Liver (tissue), 8 donors: ENCODE measurements at regions not wholly inside any gene's neighbourhood (a gene's known extent, or its start where the extent isn't known, plus 50 kb on each side); places are given as distances from the start of the nearest gene placed in this dataset.

ENCODE experiments used
- DNase-seq: peaks from one replicate; pipeline ENCODE4 v3.0.0-alpha.2; 2017; ENCODE audit warnings: low spot score
- H3K27ac ChIP-seq, 2 donors: one replicate each; pipeline ENCODE4 v1.7.0; 2013; ENCODE audit warnings: inconsistent platforms in 2 of 2, low read length in 2 of 2, control low read depth in 1 of 2, low read depth in 1 of 2, mild to moderate bottlenecking in 1 of 2
- H3K27me3 ChIP-seq, 4 donors: one replicate each; pipeline versions ENCODE4 v1.6.1 to v1.7.0; 2013; ENCODE audit warnings: low read length in 3 of 4, inconsistent platforms in 1 of 4, mild to moderate bottlenecking in 1 of 4, moderate library complexity in 1 of 4; ENCODE audit not compliant: control insufficient read depth in 4 of 4, insufficient read depth in 4 of 4
- H3K36me3 ChIP-seq, 4 donors: one replicate each; pipeline versions ENCODE4 v1.6.1 to v1.7.0; 2013; ENCODE audit warnings: low read length in 3 of 4, mild to moderate bottlenecking in 3 of 4, low read depth in 1 of 4, moderate library complexity in 1 of 4; ENCODE audit not compliant: control insufficient read depth in 4 of 4, insufficient read depth in 3 of 4
- H3K4me1 ChIP-seq, 4 donors: one replicate each; pipeline versions ENCODE4 v1.6.1 to v1.7.0; 2013; ENCODE audit warnings: low read length in 3 of 4, mild to moderate bottlenecking in 3 of 4, moderate library complexity in 1 of 4; ENCODE audit not compliant: control insufficient read depth in 4 of 4, insufficient read depth in 4 of 4
- H3K4me3 ChIP-seq, 3 donors: one replicate each; pipeline versions ENCODE4 v1.6.1 to v1.7.0; 2013; ENCODE audit warnings: low read length in 3 of 3, control low read depth in 1 of 3, low read depth in 1 of 3, mild to moderate bottlenecking in 1 of 3
- H3K9ac ChIP-seq, 2 donors: one replicate each; pipeline ENCODE4 v1.7.0; 2013; ENCODE audit warnings: low read length in 2 of 2, mild to moderate bottlenecking in 2 of 2, moderate library complexity in 2 of 2, control low read depth in 1 of 2, low read depth in 1 of 2
- H3K9me3 ChIP-seq, 4 donors: one replicate each; pipeline versions ENCODE4 v1.6.1 to v1.7.0; 2013; ENCODE audit warnings: low read length in 3 of 4; ENCODE audit not compliant: control insufficient read depth in 4 of 4
- ATF3 ChIP-seq: IDR thresholded peaks from 2 replicates; pipeline ENCODE4 v1.6.1; 2016; ENCODE audit warnings: antibody characterized with exemption
- CTCF ChIP-seq: fragments of 150-350 bp; IDR thresholded peaks from 2 replicates; pipeline ENCODE4 v1.5.1; 2017; ENCODE audit warnings: improper control_type of control experiment, low read depth, low read length; ENCODE audit not compliant: missing input control
- EGR1 ChIP-seq, 2 donors: IDR thresholded peaks; 2 replicates each; pipeline ENCODE4 v1.6.1; 2016 to 2018; ENCODE audit warnings: antibody characterized with exemption in 2 of 2, low read depth in 2 of 2
- FOXA1 ChIP-seq: IDR thresholded peaks from 2 replicates; pipeline ENCODE4 v1.6.1; 2016; ENCODE audit warnings: antibody characterized with exemption
- FOXA2 ChIP-seq: IDR thresholded peaks from 2 replicates; pipeline ENCODE4 v1.6.1; 2016; ENCODE audit warnings: antibody characterized with exemption
- GABPA ChIP-seq, 2 donors: IDR thresholded peaks in 1 of 2; conservative IDR thresholded peaks in 1 of 2; 2 replicates each; pipeline ENCODE4 v1.6.1; 2016; ENCODE audit warnings: antibody characterized with exemption in 2 of 2, mild to moderate bottlenecking in 1 of 2, moderate library complexity in 1 of 2
- HNF4G ChIP-seq: IDR thresholded peaks from 2 replicates; pipeline ENCODE4 v1.6.1; 2016; ENCODE audit warnings: antibody characterized with exemption
- JUND ChIP-seq, 2 donors: IDR thresholded peaks; 2 replicates each; pipeline ENCODE4 v1.6.1; 2016; ENCODE audit warnings: antibody characterized with exemption in 2 of 2
- MAX ChIP-seq: IDR thresholded peaks from 2 replicates; pipeline ENCODE4 v1.6.1; 2016; ENCODE audit warnings: antibody characterized with exemption
- NR2F2 ChIP-seq: IDR thresholded peaks from 2 replicates; pipeline ENCODE4 v1.6.1; 2016; ENCODE audit warnings: antibody characterized with exemption
- RAD21 ChIP-seq, 2 donors: IDR thresholded peaks; 2 replicates each; pipeline ENCODE4 v1.6.1; 2016; ENCODE audit warnings: antibody characterized with exemption in 2 of 2, mild to moderate bottlenecking in 2 of 2
- REST ChIP-seq: IDR thresholded peaks from 2 replicates; pipeline ENCODE4 v1.6.1; 2016; ENCODE audit warnings: antibody characterized with exemption, mild to moderate bottlenecking
- RXRA ChIP-seq, 2 donors: IDR thresholded peaks; 2 replicates each; pipeline ENCODE4 v1.6.1; 2017 to 2018; ENCODE audit warnings: antibody characterized with exemption in 2 of 2, mild to moderate bottlenecking in 1 of 2
- SP1 ChIP-seq: IDR thresholded peaks from 2 replicates; pipeline ENCODE4 v1.6.1; 2018; ENCODE audit warnings: antibody characterized with exemption, mild to moderate bottlenecking
- TAF1 ChIP-seq: conservative IDR thresholded peaks from 2 replicates; pipeline ENCODE4 v1.6.1; 2016; ENCODE audit warnings: antibody characterized with exemption, mild to moderate bottlenecking
- YY1 ChIP-seq: IDR thresholded peaks from 2 replicates; pipeline ENCODE4 v1.6.1; 2016; ENCODE audit warnings: antibody characterized with exemption, mild to moderate bottlenecking
- ZBTB33 ChIP-seq: IDR thresholded peaks from 2 replicates; pipeline ENCODE4 v1.6.1; 2016; ENCODE audit warnings: antibody characterized with exemption
- WGBS: extraction: QIAGEN DNeasy Blood & Tissue Kit; methylation state at CpG from one replicate; pipeline ENCODE4 v1.1.7; 2013; 5-methylcytosine and 5-hydroxymethylcytosine counted together
- donor health status: healthy.
- donor health status: healthy.
- donor health status: healthy.
- donor health status: healthy.
- donor health status: healthy.

- Histone ChIP-seq H3K27ac (no peak overlapping the region), H3K27me3 (no peaks in the 10 kb centered on the region), H3K4me1 (no peaks in the 10 kb centered on the region), H3K4me3 (no peak overlapping the region), H3K9me3 (no peaks in the 10 kb centered on the region), H3K36me3 (no peaks in the 10 kb centered on the region), H3K9ac (no peak overlapping the region)
- TF ChIP-seq FOXA1, result no peak
- no peak for TF ChIP-seq ZBTB33
- no peak for TF ChIP-seq JUND (IDR thresholded peaks at IDR 0.05)
- no peak for TF ChIP-seq NR2F2
- TF ChIP-seq YY1, result no peak
- TF ChIP-seq HNF4G, result no peak
- TF ChIP-seq TAF1, result no peak
- TF ChIP-seq CTCF, result no peak
- no peak for TF ChIP-seq GABPA (IDR thresholded peaks at IDR 0.05 in 1 of 2, conservative IDR thresholded peaks at IDR 0.05 in 1 of 2)
- no peak for TF ChIP-seq RAD21 (IDR thresholded peaks at IDR 0.05)
- no peak for TF ChIP-seq EGR1 (IDR thresholded peaks at IDR 0.05; ENCODE audit: low read depth in 2 of 2)
- TF ChIP-seq RXRA (IDR thresholded peaks at IDR 0.05), result no peak
- no peak for TF ChIP-seq REST
- no peak for TF ChIP-seq ATF3
- no peak for TF ChIP-seq MAX
- TF ChIP-seq SP1, result no peak
- TF ChIP-seq FOXA2, result no peak
- 89% methylated on average over 2 of the region's 2 CpGs for WGBS
- no peak for DNase-seq
These were observed 294.1 kb downstream of the KCNRG start for GRCh38 chr13:50309318-50309717.
